Parathyroid adenoma (tissue), 2 donors: ENCODE measurements at regions not wholly inside any gene's neighbourhood (a gene's known extent, or its start where the extent isn't known, plus 50 kb on each side); places are given as distances from the start of the nearest gene placed in this dataset.

ENCODE experiments used
- H2AFZ ChIP-seq: fragments of 300-600 bp; sonication (generic); one replicate; pipeline ENCODE4 v1.7.0; 2017; ENCODE audit warnings: antibody characterized with exemption, mild to moderate bottlenecking
- H3K27ac ChIP-seq: fragments of 300-600 bp; sonication (generic); one replicate; pipeline ENCODE4 v1.7.0; 2017
- H3K27me3 ChIP-seq: fragments of 300-600 bp; sonication (generic); one replicate; pipeline ENCODE4 v1.7.0; 2017; ENCODE audit warnings: low read length; ENCODE audit not compliant: control insufficient read depth, insufficient read depth
- H3K36me3 ChIP-seq: fragments of 300-600 bp; sonication (generic); one replicate; pipeline ENCODE4 v1.7.0; 2017; ENCODE audit warnings: low read length; ENCODE audit not compliant: control insufficient read depth, insufficient read depth
- H3K4me1 ChIP-seq: fragments of 300-600 bp; sonication (generic); one replicate; pipeline ENCODE4 v1.7.0; 2017; ENCODE audit warnings: control low read depth
- H3K4me2 ChIP-seq: fragments of 300-600 bp; sonication (generic); one replicate; pipeline ENCODE4 v1.7.0; 2017; ENCODE audit warnings: low read length
- H3K4me3 ChIP-seq: fragments of 300-600 bp; sonication (generic); one replicate; pipeline ENCODE4 v1.7.0; 2017; ENCODE audit warnings: low read depth, low read length
- H3K79me2 ChIP-seq: fragments of 300-600 bp; sonication (generic); one replicate; pipeline ENCODE4 v1.7.0; 2017; ENCODE audit warnings: control low read depth
- H3K9ac ChIP-seq: fragments of 300-600 bp; sonication (generic); one replicate; pipeline ENCODE4 v1.7.0; 2017; ENCODE audit warnings: mild to moderate bottlenecking
- H3K9me3 ChIP-seq: fragments of 300-600 bp; sonication (generic); one replicate; pipeline ENCODE4 v1.7.0; 2017; ENCODE audit warnings: low read length; ENCODE audit not compliant: control insufficient read depth
- TF ChIP-seq, protein P1 (sequence below): fragments of 300-600 bp; sonication (generic); IDR thresholded peaks from one replicate; pipeline ENCODE4 v1.7.0; 2017; ENCODE audit warnings: antibody characterized with exemption, mild to moderate bottlenecking
- donor health status: primary hyperparathyroidism.

DNA sequence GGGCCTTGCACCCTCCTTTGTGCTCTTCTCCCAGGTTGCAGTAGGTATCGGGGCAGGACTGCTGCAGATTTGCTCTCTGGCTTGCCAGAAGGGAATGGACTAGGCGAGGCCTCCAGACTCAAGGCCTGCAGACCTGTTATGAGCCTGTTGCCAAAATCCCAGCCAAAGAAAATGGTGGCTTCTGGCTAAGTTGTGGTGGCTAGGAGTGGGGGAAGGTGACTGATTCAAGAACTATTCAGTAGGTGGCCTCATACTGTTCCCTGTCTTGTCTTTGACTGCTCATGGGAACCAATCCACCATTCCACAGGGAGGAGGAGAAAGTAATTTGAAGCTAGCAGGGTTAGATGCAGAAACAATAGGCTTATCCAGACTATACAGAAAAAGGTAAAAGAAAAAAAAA lies 380.4 kb upstream of the PROK2 start:
- H3K27ac ChIP-seq: no peak overlapping the region
- TF ChIP-seq, protein P1, sequence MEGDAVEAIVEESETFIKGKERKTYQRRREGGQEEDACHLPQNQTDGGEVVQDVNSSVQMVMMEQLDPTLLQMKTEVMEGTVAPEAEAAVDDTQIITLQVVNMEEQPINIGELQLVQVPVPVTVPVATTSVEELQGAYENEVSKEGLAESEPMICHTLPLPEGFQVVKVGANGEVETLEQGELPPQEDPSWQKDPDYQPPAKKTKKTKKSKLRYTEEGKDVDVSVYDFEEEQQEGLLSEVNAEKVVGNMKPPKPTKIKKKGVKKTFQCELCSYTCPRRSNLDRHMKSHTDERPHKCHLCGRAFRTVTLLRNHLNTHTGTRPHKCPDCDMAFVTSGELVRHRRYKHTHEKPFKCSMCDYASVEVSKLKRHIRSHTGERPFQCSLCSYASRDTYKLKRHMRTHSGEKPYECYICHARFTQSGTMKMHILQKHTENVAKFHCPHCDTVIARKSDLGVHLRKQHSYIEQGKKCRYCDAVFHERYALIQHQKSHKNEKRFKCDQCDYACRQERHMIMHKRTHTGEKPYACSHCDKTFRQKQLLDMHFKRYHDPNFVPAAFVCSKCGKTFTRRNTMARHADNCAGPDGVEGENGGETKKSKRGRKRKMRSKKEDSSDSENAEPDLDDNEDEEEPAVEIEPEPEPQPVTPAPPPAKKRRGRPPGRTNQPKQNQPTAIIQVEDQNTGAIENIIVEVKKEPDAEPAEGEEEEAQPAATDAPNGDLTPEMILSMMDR: no peak
- no peak overlapping the region for H2AFZ ChIP-seq
- H3K79me2 ChIP-seq: no peaks in the 10 kb centered on the region
- H3K27me3 ChIP-seq: no peaks in the 10 kb centered on the region
- H3K9me3 ChIP-seq: no peaks in the 10 kb centered on the region
- no peak overlapping the region for H3K4me3 ChIP-seq
- H3K36me3 ChIP-seq: no peaks in the 10 kb centered on the region
- H3K4me1 ChIP-seq: peaks cover 6% of the 10 kb centered on the region
- no peak overlapping the region for H3K4me2 ChIP-seq
- H3K9ac ChIP-seq: no peak overlapping the region

DNA sequence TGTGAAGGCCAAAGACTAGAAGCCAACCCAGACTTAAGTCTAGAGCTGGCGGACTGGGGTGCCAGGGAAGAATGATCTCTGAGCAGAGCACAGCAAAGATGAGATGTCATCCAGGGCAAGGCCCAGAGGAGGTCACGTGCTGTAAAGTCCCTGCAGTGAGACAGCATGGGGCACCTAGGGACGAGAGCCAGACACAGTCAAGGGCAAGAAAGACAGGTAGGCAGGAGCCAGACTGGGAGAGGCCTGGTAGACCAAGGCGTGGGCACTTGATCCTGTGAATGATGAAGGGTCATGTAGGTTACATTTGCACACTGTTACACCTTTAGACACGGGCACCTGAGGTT lies 379.7 kb upstream of the PROK2 start:
- TF ChIP-seq, protein P1: no peak
- H3K27ac ChIP-seq: no peak overlapping the region

DNA sequence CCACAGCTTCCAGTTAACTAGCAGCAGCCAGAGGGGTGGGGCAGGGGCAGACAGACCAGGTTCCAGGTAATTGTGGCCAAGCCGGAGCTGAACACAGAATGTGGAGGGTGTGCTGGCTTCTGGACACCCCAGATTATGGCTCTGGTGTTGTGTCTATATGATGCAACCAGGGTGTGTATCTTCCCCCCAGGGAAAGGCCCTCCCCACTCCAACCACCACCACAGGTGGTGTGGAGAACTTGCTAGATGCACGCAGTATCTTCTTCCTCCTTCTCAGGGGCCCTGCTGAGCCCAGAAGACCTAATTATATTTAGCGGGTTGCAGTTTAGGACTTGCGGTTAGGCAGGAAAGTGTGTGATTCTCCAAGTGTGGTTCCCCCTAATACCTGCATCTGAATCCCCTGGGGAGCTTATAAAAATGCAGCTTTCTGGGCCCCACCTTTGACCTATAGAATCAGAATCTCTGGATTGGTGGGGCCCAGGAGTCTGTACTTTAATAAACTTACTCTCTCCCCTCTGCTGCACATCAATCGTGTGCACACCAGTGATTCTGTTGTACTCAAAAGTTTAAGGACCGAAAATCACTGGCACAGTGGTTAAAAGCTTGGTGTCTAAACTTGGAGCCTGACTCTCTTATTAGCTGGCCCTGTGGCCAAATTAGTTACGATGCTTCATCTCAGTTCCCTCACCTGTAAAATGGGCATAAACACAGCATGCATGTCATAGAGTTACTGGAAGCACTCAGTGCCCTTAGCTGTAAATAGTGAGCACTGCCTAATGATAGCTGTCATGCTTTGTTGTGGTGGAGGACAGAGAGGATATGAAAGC lies 379.1 kb upstream of the PROK2 start:
- TF ChIP-seq, protein P1: no peak
- Histone ChIP-seq H3K27ac (no peak overlapping the region), H3K4me3 (no peak overlapping the region), H3K36me3 (no peaks in the 10 kb centered on the region), H3K9me3 (no peaks in the 10 kb centered on the region), H3K79me2 (no peaks in the 10 kb centered on the region), H3K4me2 (no peak overlapping the region), H2AFZ (no peak overlapping the region), H3K9ac (no peak overlapping the region), H3K4me1 (peaks cover 6% of the 10 kb centered on the region), H3K27me3 (no peaks in the 10 kb centered on the region)

More for the DNA sequence above, 379.7 kb upstream of the PROK2 start:
- Histone ChIP-seq H3K9ac (no peak overlapping the region), H2AFZ (no peak overlapping the region), H3K4me3 (no peak overlapping the region), H3K9me3 (no peaks in the 10 kb centered on the region), H3K36me3 (no peaks in the 10 kb centered on the region), H3K4me2 (no peak overlapping the region), H3K27me3 (no peaks in the 10 kb centered on the region), H3K79me2 (no peaks in the 10 kb centered on the region), H3K4me1 (peaks cover 6% of the 10 kb centered on the region)

DNA sequence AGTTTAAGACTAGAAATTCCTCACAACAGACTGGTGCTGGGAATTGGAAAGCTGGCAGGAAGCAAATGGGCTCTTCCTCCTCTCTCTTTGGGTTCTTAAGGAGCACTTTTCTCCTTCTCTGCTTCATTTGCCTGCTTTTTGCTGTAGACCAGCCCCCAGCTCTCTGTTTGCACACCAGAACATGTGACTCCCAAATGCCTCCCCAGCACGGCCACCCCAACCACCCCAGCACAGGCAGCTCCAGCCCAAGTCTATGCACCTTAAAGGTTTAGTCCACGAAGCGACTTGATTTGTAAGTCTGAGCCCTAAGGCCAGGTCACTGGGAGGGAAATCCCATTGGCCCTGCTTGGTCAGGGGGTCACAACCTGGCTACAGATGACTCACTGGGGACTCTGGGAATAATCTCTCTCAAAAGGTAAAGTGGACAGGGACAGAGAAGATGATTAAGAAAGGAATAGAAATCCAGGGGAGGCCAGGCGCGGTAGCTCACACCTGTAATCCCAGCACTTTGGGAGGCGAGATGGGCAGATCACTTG lies 377.8 kb upstream of the PROK2 start:
- Histone ChIP-seq H3K79me2 (no peaks in the 10 kb centered on the region), H3K27ac (no peak overlapping the region), H3K9me3 (no peaks in the 10 kb centered on the region), H3K27me3 (no peaks in the 10 kb centered on the region), H3K4me2 (no peak overlapping the region), H3K4me3 (no peak overlapping the region), H3K9ac (no peak overlapping the region), H3K36me3 (no peaks in the 10 kb centered on the region), H3K4me1 (peaks cover 6% of the 10 kb centered on the region), H2AFZ (no peak overlapping the region)
- TF ChIP-seq, protein P1: no peak
